H9 (cell line): ENCODE measurements at regions not wholly inside any gene's neighbourhood (a gene's known extent, or its start where the extent isn't known, plus 50 kb on each side); places are given as distances from the start of the nearest gene placed in this dataset.

ENCODE experiments used
- DNase-seq: peaks from one replicate; pipeline ENCODE4 v3.0.0-alpha.2; 2017
- H2AFZ ChIP-seq: one replicate; pipeline ENCODE4 v1.6.1; 2013; ENCODE audit warnings: mild to moderate bottlenecking, low read length, control low read depth, moderate library complexity
- H2AK5ac ChIP-seq: 2 replicates; pipeline ENCODE4 v1.6.1; 2013; ENCODE audit warnings: low read length, control low read depth, mixed read lengths; ENCODE audit not compliant: insufficient read length
- H2BK120ac ChIP-seq: one replicate; pipeline ENCODE4 v1.6.1; 2013; ENCODE audit warnings: low read depth, mild to moderate bottlenecking, low read length, control low read depth, inconsistent platforms; ENCODE audit not compliant: poor library complexity, severe bottlenecking
- H2BK12ac ChIP-seq: 2 replicates; pipeline ENCODE4 v1.6.1; 2013; ENCODE audit warnings: low read length, control low read depth, mixed read lengths, low read depth; ENCODE audit not compliant: insufficient read length
- H2BK15ac ChIP-seq: 2 replicates; pipeline ENCODE4 v1.6.1; 2013; ENCODE audit warnings: low read depth, low read length, control low read depth
- H2BK20ac ChIP-seq: one replicate; pipeline ENCODE4 v1.6.1; 2013; ENCODE audit warnings: low read depth, mild to moderate bottlenecking, low read length, control low read depth, inconsistent platforms; ENCODE audit not compliant: poor library complexity, severe bottlenecking
- H2BK5ac ChIP-seq: 2 replicates; pipeline ENCODE4 v1.6.1; 2013; ENCODE audit warnings: low read length, control low read depth, mixed read lengths; ENCODE audit not compliant: insufficient read length
- H3K14ac ChIP-seq: 2 replicates; pipeline ENCODE4 v1.6.1; 2013; ENCODE audit warnings: low read length, control low read depth; ENCODE audit not compliant: insufficient read depth
- H3K18ac ChIP-seq: 2 replicates; pipeline ENCODE4 v1.6.1; 2013; ENCODE audit warnings: low read depth, mild to moderate bottlenecking, mixed read lengths, low read length, control low read depth; ENCODE audit not compliant: insufficient read length
- H3K23ac ChIP-seq: 2 replicates; pipeline ENCODE4 v1.6.1; 2013; ENCODE audit warnings: low read length, control low read depth, mixed read lengths, low read depth; ENCODE audit not compliant: insufficient read length
- H3K23me2 ChIP-seq: 2 replicates; pipeline ENCODE4 v1.6.1; 2013; ENCODE audit warnings: low read depth, mild to moderate bottlenecking, mixed read lengths, low read length, control low read depth; ENCODE audit not compliant: insufficient read length, poor library complexity, severe bottlenecking
- H3K27ac ChIP-seq: 2 replicates; pipeline ENCODE4 v1.5.1; 2013; ENCODE audit warnings: low read length, control low read depth, mixed read lengths, low read depth; ENCODE audit not compliant: insufficient read length
- H3K27me3 ChIP-seq: 2 replicates; pipeline ENCODE4 v1.6.1; 2013; ENCODE audit warnings: low read length, control low read depth, inconsistent platforms; ENCODE audit not compliant: insufficient read depth
- H3K4ac ChIP-seq: 2 replicates; pipeline ENCODE4 v1.6.1; 2013; ENCODE audit warnings: low read depth, mild to moderate bottlenecking, control low read depth, inconsistent platforms, low read length, moderate library complexity
- H3K4me1 ChIP-seq: 2 replicates; pipeline ENCODE4 v1.6.1; 2013; ENCODE audit warnings: low read length, control low read depth, inconsistent platforms; ENCODE audit not compliant: insufficient read depth
- H3K4me2 ChIP-seq: 2 replicates; pipeline ENCODE4 v1.6.1; 2013; ENCODE audit warnings: low read length, control low read depth, mixed read lengths; ENCODE audit not compliant: insufficient read length, insufficient read depth
- H3K56ac ChIP-seq: 2 replicates; pipeline ENCODE4 v1.6.1; 2013; ENCODE audit warnings: low read depth, mild to moderate bottlenecking, mixed read lengths, low read length, control low read depth; ENCODE audit not compliant: insufficient read length
- H3K79me1 ChIP-seq: 2 replicates; pipeline ENCODE4 v1.6.1; 2013; ENCODE audit warnings: low read depth, mild to moderate bottlenecking, moderate library complexity, low read length, control low read depth, inconsistent platforms; ENCODE audit not compliant: insufficient read depth, poor library complexity, severe bottlenecking
- H3K79me2 ChIP-seq: 2 replicates; pipeline ENCODE4 v1.6.1; 2013; ENCODE audit warnings: low read length, control low read depth, inconsistent platforms; ENCODE audit not compliant: insufficient read depth
- H3K9ac ChIP-seq: 2 replicates; pipeline ENCODE4 v1.6.1; 2013; ENCODE audit warnings: low read length, control low read depth, mixed read lengths; ENCODE audit not compliant: insufficient read length; ENCODE audit errors: extremely low read depth
- H3K9me3 ChIP-seq: one replicate; pipeline ENCODE4 v1.6.1; 2013; ENCODE audit warnings: low read depth, low read length, inconsistent platforms; ENCODE audit not compliant: control insufficient read depth
- H3T11ph ChIP-seq: one replicate; pipeline ENCODE4 v1.6.1; 2013; ENCODE audit warnings: mild to moderate bottlenecking, low read length, control low read depth, inconsistent platforms
- H4K20me1 ChIP-seq: one replicate; pipeline ENCODE4 v1.6.1; 2013; ENCODE audit not compliant: control insufficient read depth, insufficient read length, insufficient read depth
- H4K5ac ChIP-seq: 2 replicates; pipeline ENCODE4 v1.6.1; 2013; ENCODE audit warnings: low read depth, mild to moderate bottlenecking, mixed read lengths, low read length, control low read depth; ENCODE audit not compliant: insufficient read length
- H4K8ac ChIP-seq: replicated peaks from 2 replicates; pipeline ENCODE4 v1.6.1; 2013; ENCODE audit warnings: low read length, control low read depth, mixed read lengths, low read depth; ENCODE audit not compliant: insufficient read length
- H4K91ac ChIP-seq: 2 replicates; pipeline ENCODE4 v1.6.1; 2013; ENCODE audit warnings: low read depth, mild to moderate bottlenecking, moderate library complexity, mixed read lengths, low read length, control low read depth; ENCODE audit not compliant: insufficient read length
- H3K27ac Mint-ChIP-seq, 3 experiments: 2 replicates in 2 of 3; 3 replicates in 1 of 3; pipeline ENCODE4 v1.8.0; 2020 to 2021; ENCODE audit warnings: mixed read lengths in 3 of 3, mild to moderate bottlenecking in 1 of 3, moderate library complexity in 1 of 3
- H3K27me3 Mint-ChIP-seq: 2 replicates; pipeline ENCODE4 v1.8.0; 2021; ENCODE audit warnings: low read depth, mild to moderate bottlenecking, moderate library complexity, mixed read lengths
- H3K36me3 Mint-ChIP-seq, 3 experiments: 2 replicates in 2 of 3; 3 replicates in 1 of 3; pipeline ENCODE4 v1.8.0; 2020 to 2021; ENCODE audit warnings: low read depth in 3 of 3, mixed read lengths in 3 of 3; ENCODE audit not compliant: insufficient read depth in 1 of 3
- H3K4me1 Mint-ChIP-seq, 2 experiments: 2 replicates each; pipeline ENCODE4 v1.8.0; 2020; ENCODE audit warnings: mixed read lengths in 2 of 2
- H3K4me3 Mint-ChIP-seq, 2 experiments: 2 replicates in 1 of 2; 3 replicates in 1 of 2; pipeline ENCODE4 v1.8.0; 2020 to 2021; ENCODE audit warnings: mild to moderate bottlenecking in 2 of 2, mixed read lengths in 2 of 2, moderate library complexity in 1 of 2
- H3K9me3 Mint-ChIP-seq, 2 experiments: 2 replicates in 1 of 2; 3 replicates in 1 of 2; pipeline ENCODE4 v1.8.0; 2020; ENCODE audit warnings: mild to moderate bottlenecking in 2 of 2, mixed read lengths in 2 of 2, moderate library complexity in 1 of 2
- WGBS: extraction: QIAGEN DNeasy Blood & Tissue Kit; methylation state at CpG from one replicate; pipeline ENCODE4 v1.1.7; 2013; ENCODE audit warnings: missing lambda C conversion rate, low lambda C conversion rate, mixed read lengths; ENCODE audit not compliant: insufficient read length; ENCODE audit errors: extremely low coverage; 5-methylcytosine and 5-hydroxymethylcytosine counted together
- TF ChIP-seq, protein P1 (sequence below): fragments of 200-600 bp; sonication (generic); conservative IDR thresholded peaks from 3 replicates; pipeline ENCODE4 v1.8.0; 2021; ENCODE audit warnings: antibody characterized with exemption, mild to moderate bottlenecking

DNA sequence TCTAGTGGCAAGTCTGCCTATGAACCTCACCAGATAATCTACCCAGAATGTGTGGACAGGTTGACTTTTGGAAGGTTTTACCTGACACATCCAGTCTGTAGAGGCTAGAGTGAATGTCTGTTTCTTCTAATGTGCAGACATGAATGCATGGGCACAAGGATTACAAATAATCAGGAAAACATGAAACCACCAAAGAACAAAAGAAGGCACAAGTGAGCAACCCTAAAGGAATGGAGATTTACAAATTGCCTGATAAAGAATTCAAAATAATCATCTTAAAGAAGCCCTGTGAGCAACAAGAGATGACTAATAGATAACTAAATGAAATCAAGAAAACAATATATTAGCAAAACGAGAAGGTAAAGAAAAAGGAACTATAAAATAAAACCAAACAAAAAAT is 876.1 kb upstream of the ADGRB3 start:
- Histone ChIP-seq H3T11ph (no peak overlapping the region), H3K79me2 (no peaks in the 10 kb centered on the region), H2BK5ac (no peak overlapping the region), H2AFZ (no peak overlapping the region), H2BK15ac (no peak overlapping the region), H3K9me3 (no peaks in the 10 kb centered on the region), H3K18ac (no peak overlapping the region), H3K4me2 (no peak overlapping the region), H2AK5ac (no peak overlapping the region), H4K8ac (no peak overlapping the region), H2BK12ac (no peak overlapping the region), H3K23ac (no peak overlapping the region), H3K4ac (no peak overlapping the region), H3K4me1 (no peaks in the 10 kb centered on the region), H4K20me1 (no peaks in the 10 kb centered on the region), H2BK20ac (no peak overlapping the region), H2BK120ac (no peak overlapping the region), H4K5ac (no peak overlapping the region), H3K56ac (no peak overlapping the region), H4K91ac (no peak overlapping the region), H3K79me1 (no peaks in the 10 kb centered on the region), H3K14ac (no peak overlapping the region), H3K9ac (no peak overlapping the region), H3K27ac (no peak overlapping the region), H3K23me2 (no peaks in the 10 kb centered on the region), H3K27me3 (no peaks in the 10 kb centered on the region)
- Mint-ChIP-seq H3K4me3 (no peak overlapping the region), H3K36me3 (peaks cover 0 to 10% (median 4%) of the 10 kb centered on the region in 3 experiments; a peak in 3 of 7 replicates), H3K27me3 (no peaks in the 10 kb centered on the region), H3K4me1 (peaks cover 0 to 6% of the 10 kb centered on the region in 2 experiments; a peak in 1 of 4 replicates), H3K9me3 (peaks cover 0 to 2% of the 10 kb centered on the region in 2 experiments; a peak in 4 of 5 replicates), H3K27ac (no peak overlapping the region)
- no CpG with 5 or more reads among the region's 1 CpG for WGBS
- TF ChIP-seq, protein P1, sequence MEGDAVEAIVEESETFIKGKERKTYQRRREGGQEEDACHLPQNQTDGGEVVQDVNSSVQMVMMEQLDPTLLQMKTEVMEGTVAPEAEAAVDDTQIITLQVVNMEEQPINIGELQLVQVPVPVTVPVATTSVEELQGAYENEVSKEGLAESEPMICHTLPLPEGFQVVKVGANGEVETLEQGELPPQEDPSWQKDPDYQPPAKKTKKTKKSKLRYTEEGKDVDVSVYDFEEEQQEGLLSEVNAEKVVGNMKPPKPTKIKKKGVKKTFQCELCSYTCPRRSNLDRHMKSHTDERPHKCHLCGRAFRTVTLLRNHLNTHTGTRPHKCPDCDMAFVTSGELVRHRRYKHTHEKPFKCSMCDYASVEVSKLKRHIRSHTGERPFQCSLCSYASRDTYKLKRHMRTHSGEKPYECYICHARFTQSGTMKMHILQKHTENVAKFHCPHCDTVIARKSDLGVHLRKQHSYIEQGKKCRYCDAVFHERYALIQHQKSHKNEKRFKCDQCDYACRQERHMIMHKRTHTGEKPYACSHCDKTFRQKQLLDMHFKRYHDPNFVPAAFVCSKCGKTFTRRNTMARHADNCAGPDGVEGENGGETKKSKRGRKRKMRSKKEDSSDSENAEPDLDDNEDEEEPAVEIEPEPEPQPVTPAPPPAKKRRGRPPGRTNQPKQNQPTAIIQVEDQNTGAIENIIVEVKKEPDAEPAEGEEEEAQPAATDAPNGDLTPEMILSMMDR, result no peak
- no peak for DNase-seq
